ENCODE measurements at regions not wholly inside any gene's neighbourhood (a gene's known extent, or its start where the extent isn't known, plus 50 kb on each side); places are given as distances from the start of the nearest gene placed in this dataset.

DNA sequence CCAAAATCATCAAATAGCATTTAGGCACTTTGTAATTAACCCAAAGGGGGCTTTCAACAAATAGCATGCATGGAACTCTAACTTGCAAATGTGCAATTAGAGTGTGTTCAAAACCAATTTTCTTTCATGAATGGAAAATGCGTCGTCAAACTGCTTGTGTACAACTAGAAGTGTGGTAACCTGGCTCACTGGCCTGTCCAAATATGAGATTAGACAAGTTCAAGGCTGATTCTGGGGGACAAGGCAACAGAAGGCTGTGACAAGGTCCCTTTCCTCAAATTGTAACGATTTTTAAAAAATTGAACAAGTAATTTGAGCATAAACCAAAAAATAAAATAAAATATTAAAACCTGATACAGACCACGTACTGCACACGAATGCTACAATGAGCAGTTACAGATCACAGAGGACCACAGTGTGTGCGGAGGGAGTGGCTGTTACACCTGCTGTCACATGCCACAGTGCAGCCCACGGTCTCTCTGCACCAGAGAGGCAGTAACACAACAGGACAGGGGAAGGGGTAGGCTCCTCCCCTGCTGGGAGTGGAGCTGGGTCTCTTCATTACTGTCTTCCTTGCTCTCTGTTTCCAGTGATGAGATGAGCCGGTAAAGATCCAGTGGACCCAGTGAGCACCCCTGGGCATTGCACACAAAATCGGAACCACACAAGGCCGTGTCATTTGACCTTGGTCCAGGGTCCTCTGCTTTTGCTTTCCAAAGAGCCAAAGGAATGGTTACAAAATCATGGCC, 252.2 kb upstream of the PDE10A start:
- no peak for DNase-seq (ENCODE audit: low spot score)

DNA sequence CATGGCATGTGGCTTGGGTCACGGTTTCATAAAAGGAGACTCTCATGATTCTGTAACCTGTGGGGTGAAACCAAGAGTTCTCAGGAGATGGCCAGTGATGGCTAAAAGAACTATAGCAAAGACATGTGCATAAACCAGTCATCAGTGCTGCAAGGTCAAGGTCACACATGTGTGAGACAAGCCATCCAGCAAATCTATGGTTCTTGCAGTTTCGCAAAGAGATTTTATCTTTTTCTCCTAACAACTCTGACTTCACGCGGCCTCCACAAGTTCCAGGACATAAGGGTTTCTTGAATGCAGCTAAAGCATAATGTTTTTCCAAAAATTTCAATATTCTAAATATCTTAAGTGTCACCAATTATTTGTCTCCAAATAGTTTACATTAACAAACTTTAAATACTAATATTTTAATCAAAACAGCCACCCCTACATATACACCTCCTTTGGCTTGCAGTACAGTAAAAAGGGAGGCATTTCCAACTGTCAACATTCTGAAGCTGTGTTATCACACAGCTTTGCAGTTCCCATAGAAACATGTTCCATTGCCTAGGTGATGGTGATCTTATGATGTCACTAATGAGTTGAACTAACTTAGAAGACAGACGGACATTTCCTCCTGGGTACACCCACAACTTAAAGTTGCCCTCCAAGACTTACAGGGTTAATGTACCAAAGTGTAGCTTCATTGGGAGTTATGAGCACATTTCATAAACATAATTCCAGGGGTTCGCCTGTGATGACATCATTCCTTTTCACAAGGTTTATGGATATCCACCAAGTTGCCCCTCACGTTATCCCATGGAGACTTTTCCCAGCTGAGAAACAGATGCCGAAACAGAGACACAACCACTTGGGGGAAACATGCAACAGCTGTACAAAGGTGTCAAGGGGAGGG, 250.9 kb upstream of the PDE10A start:
- DNase-seq (ENCODE audit: low spot score): no peak

DNA sequence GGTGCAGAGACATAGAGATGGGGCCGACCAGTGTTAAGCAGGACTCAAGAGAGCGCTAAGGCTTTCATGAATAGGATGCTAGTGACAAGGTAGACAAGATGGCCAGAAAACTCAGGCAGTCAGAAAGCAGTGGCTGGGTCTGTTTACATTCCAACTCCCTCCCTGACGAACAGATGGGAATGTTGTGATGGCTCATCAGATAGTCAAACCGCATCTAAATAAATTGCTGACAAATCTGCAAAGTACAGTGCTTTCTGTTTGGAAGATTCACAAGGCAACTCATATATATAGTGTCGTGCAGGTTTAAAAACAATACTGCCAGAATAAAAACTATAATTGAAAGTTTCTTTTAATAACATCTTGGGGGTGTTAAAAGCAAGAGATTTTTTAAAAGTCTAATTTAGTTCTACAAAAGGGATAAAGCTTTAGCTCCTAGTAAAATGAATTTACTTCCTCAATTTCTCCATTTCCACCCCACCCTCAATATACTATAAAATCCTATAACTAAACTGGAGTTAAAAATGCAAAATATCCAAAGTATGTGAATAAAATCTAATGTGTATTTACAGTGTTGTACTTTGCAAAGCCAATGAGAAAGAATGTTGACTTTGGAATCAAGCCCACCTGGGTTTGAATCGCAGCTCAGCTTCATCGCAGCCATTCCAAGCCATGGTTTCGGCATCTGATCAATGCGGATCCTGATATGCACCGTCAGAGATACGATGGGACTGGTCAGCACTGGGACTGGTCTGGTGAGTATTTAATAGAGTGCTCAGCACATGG, 247.3 kb upstream of the PDE10A start:
- DNase-seq (ENCODE audit: low spot score): no peak

DNA sequence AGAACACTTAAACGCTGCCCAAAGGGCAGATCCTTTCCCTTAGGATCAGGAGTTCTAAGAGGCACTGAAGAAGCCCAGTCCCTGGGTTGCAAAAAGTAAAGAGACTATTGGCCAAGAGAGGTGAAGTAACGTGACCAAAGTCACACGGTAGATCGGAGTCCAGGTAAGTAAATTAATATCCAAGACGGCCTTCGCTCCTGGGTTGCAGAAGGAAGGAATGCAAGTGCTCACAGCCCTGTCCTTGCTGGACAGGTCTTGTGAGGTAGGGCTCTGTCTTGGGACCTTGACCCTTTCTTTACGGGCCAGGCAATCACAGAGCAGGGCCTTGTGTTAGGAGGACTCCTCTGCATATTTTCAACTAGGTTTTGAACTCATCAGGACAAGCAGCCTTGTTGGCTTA, 243.7 kb upstream of the PDE10A start:
- DNase-seq (ENCODE audit: low spot score): no peak

DNA sequence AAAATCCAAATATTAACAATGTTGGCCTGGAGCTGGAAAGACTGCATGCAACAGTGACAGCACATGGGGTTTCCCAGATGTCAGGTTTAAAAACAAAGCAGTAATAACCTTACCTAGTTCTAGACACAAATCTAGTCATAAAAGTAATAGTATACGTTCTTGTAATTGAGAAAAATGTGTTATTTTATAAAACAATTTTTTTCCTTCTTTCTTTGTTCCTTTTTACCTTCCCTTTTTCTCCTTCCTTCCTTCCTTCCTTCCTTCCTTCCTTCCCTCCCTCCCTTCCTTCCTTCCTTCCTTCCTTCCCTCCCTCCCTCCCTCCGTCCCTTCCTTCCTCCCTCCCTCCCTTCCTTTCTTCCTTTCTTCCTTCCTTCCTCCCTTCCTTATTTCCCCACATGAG, 242.7 kb upstream of the PDE10A start:
- no peak for DNase-seq (ENCODE audit: low spot score)

DNA sequence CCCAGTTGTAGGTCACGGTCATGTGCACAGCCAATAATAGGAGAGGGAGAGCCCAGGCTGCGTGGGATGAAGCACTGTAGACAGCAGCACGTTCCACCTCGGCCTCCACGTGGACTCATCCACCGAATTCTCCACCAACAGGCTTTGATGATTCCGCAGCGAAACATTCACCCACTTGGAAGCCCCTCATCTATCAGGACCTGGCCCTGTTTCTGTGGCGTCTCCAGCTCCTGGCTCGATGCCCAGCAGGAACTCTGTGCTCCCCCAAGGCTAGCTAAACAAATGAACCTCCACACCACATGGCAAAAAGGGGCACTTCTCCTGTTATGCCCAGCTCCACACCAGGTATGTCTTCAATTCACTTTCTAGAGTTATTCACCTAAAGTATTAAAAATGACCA, 237.9 kb upstream of the PDE10A start:
- DNase-seq (ENCODE audit: low spot score): no peak

DNA sequence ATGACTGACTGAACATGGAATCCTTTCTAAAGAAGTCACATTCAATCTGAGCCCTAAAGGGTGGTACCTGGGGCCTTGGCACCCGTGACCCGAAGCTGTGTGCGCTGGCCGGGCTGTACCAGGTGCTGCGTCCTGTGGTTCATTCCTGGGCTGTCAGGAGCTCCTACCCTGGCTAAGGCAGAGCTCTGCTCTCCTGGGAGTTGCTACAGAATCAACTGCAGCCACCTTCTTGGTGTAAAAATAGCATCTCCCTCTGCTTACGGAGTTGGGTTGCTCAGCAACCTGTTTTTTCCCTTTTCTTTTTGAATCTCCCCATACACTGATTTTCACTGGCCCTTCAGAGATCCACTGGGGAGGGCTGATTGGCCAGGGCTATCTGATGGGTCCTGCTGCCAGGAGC, 236.6 kb upstream of the PDE10A start:
- no peak for DNase-seq (ENCODE audit: low spot score)

DNA sequence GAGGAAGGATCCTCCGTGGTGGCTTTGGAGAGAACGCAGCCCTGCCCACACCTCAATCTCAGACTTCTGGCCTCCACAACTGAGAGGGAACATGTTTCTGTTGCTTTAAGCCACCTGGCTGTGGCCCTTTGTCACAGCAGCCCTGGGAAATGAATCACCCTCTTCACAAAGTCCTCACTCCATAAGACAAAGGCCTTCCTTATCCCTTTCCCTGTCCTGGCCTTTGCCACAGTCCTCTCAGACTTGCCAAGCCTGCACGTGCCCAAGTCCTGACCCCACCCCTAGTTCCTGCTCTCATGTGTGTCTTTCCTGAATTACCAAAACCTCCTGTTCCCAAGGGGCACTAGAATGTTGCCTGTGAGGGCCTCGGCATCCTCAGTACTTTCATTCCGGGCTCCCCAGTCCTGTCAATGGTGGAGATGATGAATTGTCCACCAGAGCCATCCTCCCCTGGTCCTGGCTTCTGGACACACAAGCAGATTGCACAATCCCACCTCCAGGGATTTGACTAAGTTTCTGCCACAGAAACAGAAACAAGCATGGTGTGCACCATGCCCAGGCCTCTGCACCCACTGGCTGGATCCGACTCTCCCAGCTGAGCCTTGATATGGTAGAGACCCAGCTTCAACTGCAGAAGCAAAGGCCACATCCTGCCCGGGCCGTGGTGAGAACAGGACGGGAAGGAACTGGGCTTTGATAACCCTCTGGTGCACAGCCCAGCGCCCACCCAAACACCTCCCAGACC, 232.6 kb upstream of the PDE10A start:
- DNase-seq (ENCODE audit: low spot score): no peak

DNA sequence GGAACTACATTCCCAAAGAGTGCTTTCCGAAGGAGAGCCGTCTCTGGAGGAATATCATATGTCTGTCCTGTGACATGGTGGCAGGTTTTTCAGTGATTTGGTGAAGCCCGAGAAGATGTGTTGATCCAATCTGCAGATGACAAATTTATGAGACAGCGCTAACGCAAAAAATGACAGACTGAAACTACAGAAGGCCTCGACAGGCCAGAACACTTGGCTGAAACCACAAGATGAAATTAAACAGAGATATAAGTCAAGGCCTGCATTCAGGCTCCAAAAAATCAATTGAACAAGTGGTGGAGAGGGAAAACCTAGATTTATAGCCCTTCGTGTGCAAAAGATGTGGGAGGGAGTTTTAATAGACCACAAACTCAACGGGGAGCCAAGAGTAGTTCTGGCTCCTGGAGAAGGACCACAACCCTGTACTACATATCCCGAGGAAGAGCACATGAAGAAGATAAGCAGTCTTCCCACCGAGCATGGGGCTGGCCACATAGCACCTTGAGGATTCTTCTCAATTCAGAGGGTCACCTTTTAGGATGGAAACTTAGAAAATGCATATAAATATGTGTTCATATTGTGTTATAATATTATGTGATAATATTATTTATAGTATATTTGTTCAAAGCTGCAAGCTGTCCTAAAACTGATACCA, 231.3 kb upstream of the PDE10A start:
- no peak for DNase-seq (ENCODE audit: low spot score)

DNA sequence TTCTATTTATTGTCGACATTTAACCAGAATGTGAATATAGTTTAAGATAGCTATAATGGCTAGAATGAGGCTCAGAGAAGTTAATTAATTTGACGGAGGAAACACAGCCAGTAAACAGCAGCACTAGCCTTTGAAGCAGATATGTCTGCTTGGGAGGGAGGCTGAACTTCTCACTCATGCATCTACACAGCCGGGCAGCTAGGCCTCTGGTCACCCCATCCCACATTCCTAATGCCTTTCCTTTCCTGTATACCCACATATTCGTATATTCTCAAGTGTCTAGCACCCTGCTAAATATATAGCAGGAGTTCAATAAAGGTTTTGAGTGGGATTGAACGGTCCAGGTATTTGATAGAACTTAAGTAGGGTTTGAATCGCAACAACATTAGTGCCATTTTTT, 230.4 kb upstream of the PDE10A start:
- no peak for DNase-seq (ENCODE audit: low spot score)

DNA sequence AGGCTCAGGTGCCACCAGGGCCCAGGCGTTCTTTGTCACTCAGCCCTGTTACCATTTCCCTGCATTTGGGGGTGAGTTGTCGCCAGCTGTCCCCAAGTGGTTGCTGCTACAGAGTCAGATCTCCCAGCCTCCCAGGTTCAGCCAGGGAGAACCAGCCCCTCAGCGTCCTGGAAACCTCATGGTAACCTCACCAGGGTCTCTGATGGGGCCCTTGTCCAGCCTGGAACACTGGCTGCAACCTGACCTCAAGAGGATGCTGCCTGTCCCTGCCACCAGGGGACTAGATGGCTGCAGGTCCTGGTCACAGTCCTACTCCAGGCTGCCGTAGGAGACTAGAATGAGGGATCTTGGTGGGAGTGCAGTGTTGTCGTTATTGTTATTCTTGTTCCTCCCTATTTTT, 228.3 kb upstream of the PDE10A start:
- DNase-seq (ENCODE audit: low spot score): no peak

DNA sequence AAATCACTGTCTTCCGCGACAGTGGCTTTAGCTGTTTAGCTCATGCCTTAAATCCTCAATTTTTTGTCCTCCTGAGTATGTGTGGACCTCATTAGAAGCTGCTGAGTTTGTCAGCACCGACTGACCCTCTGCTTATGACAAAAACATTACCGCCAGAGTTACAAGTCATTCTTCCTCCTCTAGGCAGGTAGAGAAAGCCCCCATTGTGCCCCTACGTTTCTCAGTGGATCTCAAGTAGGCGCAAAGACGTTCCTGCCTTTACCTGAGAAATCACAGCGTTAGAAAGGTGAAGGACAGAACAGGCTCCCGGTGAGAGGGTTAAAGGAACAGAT, 227.3 kb upstream of the PDE10A start:
- no peak for DNase-seq (ENCODE audit: low spot score)

DNA sequence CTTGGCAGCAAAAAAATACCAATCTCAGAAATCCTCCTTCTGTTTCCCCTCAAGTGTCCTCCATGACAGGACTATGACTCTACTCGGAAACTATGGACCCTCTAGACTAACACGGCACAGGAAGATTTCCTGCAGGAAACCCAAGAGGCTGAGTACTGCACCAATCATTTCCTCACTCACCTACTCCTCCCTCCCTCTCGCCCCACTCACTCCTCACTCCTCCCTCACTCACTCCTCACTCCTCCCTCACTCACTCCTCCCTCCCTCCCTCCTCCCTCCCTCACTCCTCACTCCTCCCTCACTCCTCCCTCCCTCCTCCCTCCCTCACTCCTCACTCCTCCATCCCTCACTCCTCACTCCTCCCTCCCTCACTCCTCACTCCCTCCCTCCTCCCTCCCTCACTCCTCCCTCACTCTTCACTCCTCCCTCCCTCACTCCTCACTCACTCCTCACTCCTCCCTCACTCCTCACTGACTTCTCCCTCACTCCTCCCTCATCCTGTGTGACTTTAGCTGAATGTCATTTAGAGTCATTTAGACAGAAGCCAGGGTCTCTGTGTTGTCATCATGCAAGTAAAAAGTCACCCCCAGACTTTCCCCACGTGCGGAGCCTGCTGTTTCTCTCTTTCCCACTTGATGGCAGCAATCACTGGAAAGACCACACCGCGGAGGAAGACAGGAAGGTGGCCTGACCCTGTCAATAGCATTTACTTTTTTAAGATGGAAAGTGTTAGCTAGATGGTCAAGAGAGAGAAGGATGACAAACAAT, 226.8 kb upstream of the PDE10A start:
- DNase-seq (ENCODE audit: low spot score): no peak

DNA sequence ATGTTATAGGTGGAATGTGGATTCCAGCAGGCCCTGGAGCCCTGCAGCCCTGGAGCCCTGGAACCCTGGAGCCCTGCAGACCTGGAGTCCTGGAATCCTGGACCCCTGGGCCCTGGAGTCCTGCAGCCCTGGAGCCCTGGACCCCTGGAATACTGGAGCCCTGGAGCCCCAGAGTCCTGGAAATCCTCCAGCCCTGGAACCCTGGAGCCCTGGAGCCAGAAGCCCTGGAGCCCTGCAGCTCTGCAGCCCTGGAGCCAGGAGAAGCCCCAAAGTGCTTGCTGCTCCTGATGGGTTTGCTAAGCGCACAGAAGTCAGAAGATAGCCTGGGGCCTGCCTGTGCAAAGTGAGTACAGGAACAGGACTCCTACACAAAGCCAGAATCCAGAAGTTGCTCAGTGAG, 223.1 kb upstream of the PDE10A start:
- no peak for DNase-seq (ENCODE audit: low spot score)

DNA sequence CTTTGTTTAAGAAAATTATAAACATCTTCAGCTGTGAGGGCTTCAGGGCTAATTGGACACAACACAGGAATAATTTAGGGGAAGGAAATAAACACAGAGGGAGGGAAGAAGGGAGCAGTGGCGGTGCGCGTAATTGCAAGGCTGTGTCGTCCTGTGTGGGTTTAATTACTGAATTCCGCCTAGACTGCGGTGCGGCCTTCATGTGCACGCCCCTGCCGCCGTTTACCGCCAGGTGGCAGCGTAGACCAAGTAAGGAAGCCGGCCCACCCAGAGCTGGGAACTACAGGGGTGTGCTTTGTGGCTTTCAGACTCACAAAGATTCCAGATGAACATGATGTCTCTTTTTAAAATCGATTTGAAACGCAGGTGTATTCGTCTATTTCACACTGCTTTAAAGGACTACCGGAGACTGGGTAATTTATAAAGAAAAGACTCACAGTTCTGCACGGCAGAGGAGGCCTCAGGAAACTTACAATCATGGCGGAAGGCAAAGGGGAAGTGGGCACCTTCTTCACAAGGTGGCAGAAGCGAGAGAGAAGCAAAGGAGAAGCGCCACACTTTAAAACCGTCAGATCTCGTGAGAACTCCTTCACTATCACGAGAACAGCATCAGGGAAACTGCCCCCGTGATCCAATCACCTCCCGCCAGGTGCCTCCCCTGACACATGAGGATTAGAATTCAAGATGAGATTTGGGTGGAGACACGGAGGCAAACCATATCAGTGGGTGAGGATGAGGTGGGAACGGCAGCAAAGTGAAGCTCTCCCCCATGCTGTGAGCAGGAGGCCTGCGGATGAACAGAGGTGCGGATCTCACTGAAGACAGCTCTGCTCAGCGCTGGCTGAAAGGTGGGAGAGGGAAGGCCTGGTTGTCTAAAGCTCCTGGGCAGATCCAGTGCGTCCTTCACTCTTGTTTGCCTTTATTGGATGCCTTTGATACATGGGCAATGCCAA, 222.0 kb upstream of the PDE10A start:
- peak; percentile 61 for DNase-seq (ENCODE audit: low spot score)

DNA sequence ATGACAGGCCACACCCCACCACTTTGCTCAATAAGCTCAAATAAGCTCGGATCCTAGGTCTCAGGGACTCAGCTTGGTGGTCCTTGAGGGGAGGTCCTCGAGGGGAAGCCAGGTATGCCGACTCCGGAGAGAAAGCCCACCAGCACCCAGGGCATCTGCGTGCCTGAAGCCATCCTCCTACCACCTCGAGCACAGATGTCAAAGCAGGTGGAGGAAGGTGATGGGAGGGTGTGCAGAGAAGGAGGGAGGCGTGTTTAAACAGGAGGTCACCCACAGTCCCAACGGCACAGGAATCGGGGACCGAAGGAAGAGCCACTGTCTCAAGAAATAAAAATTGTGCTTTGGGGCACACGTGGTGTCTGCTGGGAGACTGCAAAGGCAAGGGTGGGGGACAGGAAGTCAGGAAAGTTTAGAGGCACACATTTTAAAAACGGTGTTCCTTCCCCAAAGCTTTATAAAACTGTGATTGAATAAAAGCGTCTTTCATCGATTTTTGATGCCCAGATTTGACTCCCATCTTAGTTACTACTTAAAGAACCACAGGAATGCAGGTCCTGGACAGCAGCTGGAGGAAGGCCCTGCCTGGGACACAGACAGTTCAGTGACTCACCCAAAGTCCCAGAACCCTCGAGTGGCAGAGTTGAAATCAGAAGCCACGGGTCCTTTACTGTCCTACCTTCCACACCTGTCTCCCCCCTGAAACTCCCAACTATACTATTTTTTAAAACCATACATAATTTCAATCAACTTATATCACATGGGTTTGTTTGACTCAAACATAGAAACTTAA, 221.0 kb upstream of the PDE10A start:
- DNase-seq (ENCODE audit: low spot score): no peak

DNA sequence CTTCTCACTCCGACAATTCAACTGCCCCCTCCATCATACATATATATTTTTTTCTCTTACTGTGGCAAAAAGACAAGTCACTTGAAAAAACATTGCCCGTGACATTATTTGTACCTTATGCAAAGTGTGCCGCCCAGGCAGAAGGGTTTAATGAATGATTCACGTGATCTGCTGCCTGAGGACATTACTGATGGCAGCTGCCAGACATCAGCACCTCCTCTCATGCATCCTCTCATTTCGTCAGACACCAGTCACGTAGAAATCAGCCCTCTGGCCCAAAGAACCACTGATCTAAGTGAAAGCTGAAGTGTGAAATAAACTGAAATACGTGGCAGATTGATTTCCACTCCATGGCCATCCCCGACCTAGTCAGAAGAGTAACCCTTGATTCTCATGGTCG, 218.8 kb upstream of the PDE10A start:
- DNase-seq (ENCODE audit: low spot score): no peak

DNA sequence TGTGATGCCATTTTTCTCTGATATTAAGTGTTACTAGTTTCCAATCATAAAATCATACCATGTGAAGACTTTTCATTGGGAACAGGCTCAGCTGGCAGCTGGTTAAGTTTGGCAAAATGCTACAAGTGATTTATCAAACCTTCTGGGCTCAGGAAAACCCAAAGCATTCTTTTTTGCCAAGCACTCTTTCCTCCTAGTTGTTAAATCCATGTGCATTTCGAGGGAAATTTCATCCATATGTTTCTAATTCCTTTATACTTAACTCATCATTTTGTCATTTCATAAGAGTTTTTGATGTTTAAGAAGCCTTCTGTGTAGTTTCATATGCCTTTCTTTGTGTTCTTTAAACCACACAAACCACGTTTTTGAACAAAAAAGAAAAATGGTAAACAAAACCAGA, 217.6 kb upstream of the PDE10A start:
- no peak for DNase-seq (ENCODE audit: low spot score)

DNA sequence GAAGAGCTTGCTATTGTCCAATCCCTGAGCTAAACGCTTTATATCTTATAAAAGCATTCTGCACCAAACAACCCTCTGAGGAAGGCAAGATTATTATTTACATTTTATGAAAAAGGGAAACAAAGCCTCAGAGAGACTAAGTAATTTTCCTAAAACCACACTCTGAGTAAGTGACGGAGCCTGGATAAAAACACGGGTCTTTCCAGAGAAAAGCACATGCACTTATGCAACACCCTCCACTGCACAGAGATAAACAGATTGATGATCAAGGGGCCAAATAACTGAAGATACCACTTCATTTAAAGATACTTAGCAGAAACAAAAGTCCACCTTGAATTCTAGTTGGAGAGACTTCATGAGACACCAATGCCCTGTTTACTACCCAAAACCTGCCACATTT, 214.7 kb upstream of the PDE10A start:
- no peak for DNase-seq (ENCODE audit: low spot score)

Measured in ureter (tissue), 1 donor.